GM13977 (cell line): ENCODE measurements at regions not wholly inside any gene's neighbourhood (a gene's known extent, or its start where the extent isn't known, plus 50 kb on each side); places are given as distances from the start of the nearest gene placed in this dataset.

Experiments
- DNase-seq: peaks from one replicate; pipeline ENCODE4 v3.0.0; 2012; ENCODE audit warnings: low spot score
- CTCF ChIP-seq: IDR thresholded peaks from 2 replicates; pipeline ENCODE4 v1.5.1; 2012; ENCODE audit warnings: mild to moderate bottlenecking, control low read depth; ENCODE audit not compliant: insufficient read depth; ENCODE audit errors: extremely low read depth, missing control alignments
- in situ Hi-C: fragments of 300-500 bp; cut with MboI; formaldehyde crosslinking; loops from one replicate; pipeline ENCODE4 v1.12.0; 2022; ENCODE audit warnings: low sequenced_read_pairs, low pct_unique_long_range_greater_than_20kb, mixed read lengths, inconsistent platforms; ENCODE audit not compliant: unreplicated experiment

GRCh38 chr5:92890841-92891244 is 690.2 kb downstream of the NR2F1-AS1 start:
- in situ Hi-C loops: no loop called here
- no peak for TF ChIP-seq CTCF
- no peak for DNase-seq

DNA sequence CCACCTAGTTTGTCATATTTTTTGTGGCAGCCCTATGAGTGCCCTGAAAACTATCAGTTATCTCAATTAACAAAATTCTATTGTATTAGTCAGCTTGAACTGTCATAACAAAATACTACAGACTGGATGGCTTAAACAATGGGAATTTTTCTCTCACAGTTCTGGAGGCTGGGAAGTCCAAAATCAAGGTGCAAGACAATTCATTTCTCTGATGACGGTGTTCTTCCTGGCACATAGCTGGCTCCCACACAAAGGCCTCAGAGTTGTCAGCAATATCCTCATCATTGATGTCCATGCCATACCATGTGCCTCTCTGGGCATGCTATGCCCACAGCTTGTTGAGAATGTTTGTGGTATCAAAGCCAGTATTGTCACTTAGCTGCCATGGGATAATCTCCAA is 691.9 kb downstream of the NR2F1-AS1 start:
- in situ Hi-C loops: no loop called here
- TF ChIP-seq CTCF: no peak
- DNase-seq: no peak

GRCh38 chr5:92887254-92887653 is 693.8 kb downstream of the NR2F1-AS1 start:
- in situ Hi-C loops: no loop called here
- no peak for DNase-seq
- no peak for TF ChIP-seq CTCF

DNA sequence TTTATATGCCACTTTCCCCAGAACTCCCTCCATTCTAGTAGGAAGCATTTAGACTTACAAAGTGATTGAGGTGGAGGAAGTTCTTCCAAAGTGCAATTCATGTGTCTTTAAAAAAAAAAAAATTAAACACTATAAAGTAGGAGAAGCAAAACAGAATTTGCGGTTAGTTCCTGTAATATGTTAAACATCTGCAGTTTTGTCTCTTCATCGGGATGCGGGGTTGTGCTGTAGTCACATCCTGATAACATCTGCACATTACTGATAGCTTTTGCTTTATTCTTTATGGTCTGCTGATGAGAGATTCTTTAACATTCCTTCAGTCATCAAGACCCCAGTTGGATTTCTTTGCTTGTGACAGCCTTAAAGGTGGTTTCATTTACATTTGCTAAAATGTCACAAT is 694.3 kb downstream of the NR2F1-AS1 start:
- in situ Hi-C loops: no loop called here
- no peak for DNase-seq
- TF ChIP-seq CTCF: no peak

- in situ Hi-C loops: no loop called here
- no peak for DNase-seq
- TF ChIP-seq CTCF: peak; percentile 28
These were observed 695.1 kb downstream of the NR2F1-AS1 start for GRCh38 chr5:92885950-92886349.

DNA sequence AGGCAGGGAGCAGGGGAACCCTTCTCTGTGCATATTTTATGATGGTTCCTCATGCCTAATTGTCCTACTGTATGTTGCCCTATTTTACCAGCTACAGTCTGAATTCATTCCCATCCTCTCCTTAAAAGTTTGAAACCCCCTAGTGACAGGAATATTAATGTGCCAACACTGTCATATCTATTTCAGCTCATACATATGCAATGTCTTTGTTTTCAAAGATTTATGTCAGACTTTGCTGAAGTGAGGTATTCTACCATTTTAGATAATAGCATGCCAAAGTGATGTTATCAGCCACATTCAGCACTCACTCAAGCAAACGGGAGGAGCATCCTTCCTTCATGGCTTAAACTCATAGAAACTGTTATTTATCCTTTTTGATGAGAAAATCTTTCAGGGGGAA is 696.5 kb downstream of the NR2F1-AS1 start:
- in situ Hi-C loops: no loop called here
- no peak for DNase-seq
- no peak for TF ChIP-seq CTCF
